ENCODE measurements at regions not wholly inside any gene's neighbourhood (a gene's known extent, or its start where the extent isn't known, plus 50 kb on each side); places are given as distances from the start of the nearest gene placed in this dataset.
"Not testable (repeated sequence)": the region's sequence is repeated elsewhere in the genome, so short reads cannot be mapped to it uniquely, and the experiment has no call there.

- Histone ChIP-seq H2AFZ (ENCODE audit: low read length) (no peak overlapping the region), H3K9me2 (replicated peaks; ENCODE audit: insufficient read depth, low read length) (no peaks in the 10 kb centered on the region), H3K4me3 (ENCODE audit: low read length) (no peak overlapping the region), H3K9ac (ENCODE audit: low read length) (no peak overlapping the region), H4K20me1 (ENCODE audit: insufficient read depth, low read depth, low read length) (no peaks in the 10 kb centered on the region), H3K79me2 (ENCODE audit: low read length) (no peaks in the 10 kb centered on the region), H3K9me3 (ENCODE audit: low read length) (no peaks in the 10 kb centered on the region), H3K4me1 (ENCODE audit: low read length) (no peaks in the 10 kb centered on the region), H3K27me3 (ENCODE audit: low read length) (no peaks in the 10 kb centered on the region), H3K27ac (ENCODE audit: low read length) (no peak overlapping the region), H3K36me3 (ENCODE audit: insufficient read depth, low read length) (no peaks in the 10 kb centered on the region), H3K4me2 (ENCODE audit: low read depth, low read length, poor library complexity, severe bottlenecking) (no peak overlapping the region)
- no peak for DNase-seq
These were observed 159.8 kb downstream of the PLPPR4 start for GRCh38 chr1:99424087-99424486.

GRCh38 chr1:99429754-99430153 is 165.5 kb downstream of the PLPPR4 start:
- no peaks in the 10 kb centered on the region for H3K79me2 ChIP-seq (ENCODE audit: low read length)
- no peaks in the 10 kb centered on the region for H3K9me2 ChIP-seq (replicated peaks; ENCODE audit: insufficient read depth, low read length)
- no peak overlapping the region for H3K4me3 ChIP-seq (ENCODE audit: low read length)
- H4K20me1 ChIP-seq (ENCODE audit: insufficient read depth, low read depth, low read length), result no peaks in the 10 kb centered on the region
- no peak overlapping the region for H3K27ac ChIP-seq (ENCODE audit: low read length)
- H3K4me2 ChIP-seq (ENCODE audit: low read depth, low read length, poor library complexity, severe bottlenecking), result no peak overlapping the region
- H3K9ac ChIP-seq (ENCODE audit: low read length), result no peak overlapping the region
- no peak overlapping the region for H2AFZ ChIP-seq (ENCODE audit: low read length)
- DNase-seq, result no peak
- H3K4me1 ChIP-seq (ENCODE audit: low read length), result no peaks in the 10 kb centered on the region
- no peaks in the 10 kb centered on the region for H3K27me3 ChIP-seq (ENCODE audit: low read length)
- H3K9me3 ChIP-seq (ENCODE audit: low read length), result no peaks in the 10 kb centered on the region
- no peaks in the 10 kb centered on the region for H3K36me3 ChIP-seq (ENCODE audit: insufficient read depth, low read length)

GRCh38 chr1:99438656-99439230 is 174.5 kb downstream of the PLPPR4 start:
- no peak for DNase-seq
- Histone ChIP-seq H3K9me3 (ENCODE audit: low read length) (no peaks in the 10 kb centered on the region), H3K79me2 (ENCODE audit: low read length) (no peaks in the 10 kb centered on the region), H3K4me3 (ENCODE audit: low read length) (no peak overlapping the region), H4K20me1 (ENCODE audit: insufficient read depth, low read depth, low read length) (no peaks in the 10 kb centered on the region), H3K36me3 (ENCODE audit: insufficient read depth, low read length) (no peaks in the 10 kb centered on the region), H3K27ac (ENCODE audit: low read length) (no peak overlapping the region), H3K4me1 (ENCODE audit: low read length) (no peaks in the 10 kb centered on the region), H3K9me2 (replicated peaks; ENCODE audit: insufficient read depth, low read length) (no peaks in the 10 kb centered on the region), H3K27me3 (ENCODE audit: low read length) (no peaks in the 10 kb centered on the region), H2AFZ (ENCODE audit: low read length) (no peak overlapping the region), H3K4me2 (ENCODE audit: low read depth, low read length, poor library complexity, severe bottlenecking) (no peak overlapping the region), H3K9ac (ENCODE audit: low read length) (no peak overlapping the region)

- Histone ChIP-seq H3K27ac (ENCODE audit: low read length) (no peak overlapping the region), H3K9ac (ENCODE audit: low read length) (no peak overlapping the region), H3K79me2 (ENCODE audit: low read length) (no peaks in the 10 kb centered on the region), H3K9me2 (replicated peaks; ENCODE audit: insufficient read depth, low read length) (no peaks in the 10 kb centered on the region), H3K4me1 (ENCODE audit: low read length) (no peaks in the 10 kb centered on the region), H3K4me3 (ENCODE audit: low read length) (no peak overlapping the region), H4K20me1 (ENCODE audit: insufficient read depth, low read depth, low read length) (no peaks in the 10 kb centered on the region), H3K4me2 (ENCODE audit: low read depth, low read length, poor library complexity, severe bottlenecking) (no peak overlapping the region), H3K27me3 (ENCODE audit: low read length) (no peaks in the 10 kb centered on the region), H2AFZ (ENCODE audit: low read length) (no peak overlapping the region), H3K9me3 (ENCODE audit: low read length) (no peaks in the 10 kb centered on the region), H3K36me3 (ENCODE audit: insufficient read depth, low read length) (no peaks in the 10 kb centered on the region)
- DNase-seq, result no peak
These were observed 175.3 kb downstream of the PLPPR4 start for GRCh38 chr1:99439433-99440075.

GRCh38 chr1:99441299-99442095 is 177.2 kb downstream of the PLPPR4 start:
- Histone ChIP-seq H3K27me3 (ENCODE audit: low read length) (no peaks in the 10 kb centered on the region), H3K79me2 (ENCODE audit: low read length) (no peaks in the 10 kb centered on the region), H4K20me1 (ENCODE audit: insufficient read depth, low read depth, low read length) (no peaks in the 10 kb centered on the region), H3K4me2 (ENCODE audit: low read depth, low read length, poor library complexity, severe bottlenecking) (no peak overlapping the region), H2AFZ (ENCODE audit: low read length) (no peak overlapping the region), H3K9ac (ENCODE audit: low read length) (no peak overlapping the region), H3K9me2 (replicated peaks; ENCODE audit: insufficient read depth, low read length) (no peaks in the 10 kb centered on the region), H3K27ac (ENCODE audit: low read length) (no peak overlapping the region), H3K36me3 (ENCODE audit: insufficient read depth, low read length) (no peaks in the 10 kb centered on the region), H3K4me3 (ENCODE audit: low read length) (no peak overlapping the region), H3K4me1 (ENCODE audit: low read length) (no peaks in the 10 kb centered on the region), H3K9me3 (ENCODE audit: low read length) (no peaks in the 10 kb centered on the region)
- no peak for DNase-seq

GRCh38 chr1:99444211-99444927 is 180.1 kb downstream of the PLPPR4 start:
- not testable (repeated sequence) for H3K79me2 ChIP-seq (ENCODE audit: low read length); H2AFZ ChIP-seq (ENCODE audit: low read length); H3K36me3 ChIP-seq (ENCODE audit: insufficient read depth, low read length); H3K27me3 ChIP-seq (ENCODE audit: low read length); H4K20me1 ChIP-seq (ENCODE audit: insufficient read depth, low read depth, low read length); H3K9me3 ChIP-seq (ENCODE audit: low read length); H3K9me2 ChIP-seq (replicated peaks; ENCODE audit: insufficient read depth, low read length); H3K9ac ChIP-seq (ENCODE audit: low read length); H3K27ac ChIP-seq (ENCODE audit: low read length); DNase-seq; H3K4me1 ChIP-seq (ENCODE audit: low read length); H3K4me2 ChIP-seq (ENCODE audit: low read depth, low read length, poor library complexity, severe bottlenecking); H3K4me3 ChIP-seq (ENCODE audit: low read length)

GRCh38 chr1:99445071-99445470 is 180.8 kb downstream of the PLPPR4 start:
- H3K4me1 ChIP-seq (ENCODE audit: low read length), result no peaks in the 10 kb centered on the region

GRCh38 chr1:99445486-99445885 is 181.2 kb downstream of the PLPPR4 start:
- Histone ChIP-seq H3K79me2 (ENCODE audit: low read length) (no peaks in the 10 kb centered on the region), H3K27me3 (ENCODE audit: low read length) (no peaks in the 10 kb centered on the region), H3K27ac (ENCODE audit: low read length) (no peak overlapping the region), H3K9me2 (replicated peaks; ENCODE audit: insufficient read depth, low read length) (no peaks in the 10 kb centered on the region), H3K4me1 (ENCODE audit: low read length) (no peaks in the 10 kb centered on the region), H3K9ac (ENCODE audit: low read length) (no peak overlapping the region), H4K20me1 (ENCODE audit: insufficient read depth, low read depth, low read length) (no peaks in the 10 kb centered on the region), H3K9me3 (ENCODE audit: low read length) (no peaks in the 10 kb centered on the region), H3K4me3 (ENCODE audit: low read length) (no peak overlapping the region), H3K4me2 (ENCODE audit: low read depth, low read length, poor library complexity, severe bottlenecking) (no peak overlapping the region), H3K36me3 (ENCODE audit: insufficient read depth, low read length) (no peaks in the 10 kb centered on the region), H2AFZ (ENCODE audit: low read length) (no peak overlapping the region)
- DNase-seq, result no peak

More at GRCh38 chr1:99445071-99445470, 180.8 kb downstream of the PLPPR4 start:
- no peaks in the 10 kb centered on the region for H4K20me1 ChIP-seq (ENCODE audit: insufficient read depth, low read depth, low read length)
- H3K9me3 ChIP-seq (ENCODE audit: low read length), result no peaks in the 10 kb centered on the region
- H3K9ac ChIP-seq (ENCODE audit: low read length), result no peak overlapping the region
- no peak for DNase-seq
- H3K9me2 ChIP-seq (replicated peaks; ENCODE audit: insufficient read depth, low read length), result no peaks in the 10 kb centered on the region
- H3K27me3 ChIP-seq (ENCODE audit: low read length), result no peaks in the 10 kb centered on the region
- no peak overlapping the region for H2AFZ ChIP-seq (ENCODE audit: low read length)
- no peaks in the 10 kb centered on the region for H3K79me2 ChIP-seq (ENCODE audit: low read length)
- H3K4me2 ChIP-seq (ENCODE audit: low read depth, low read length, poor library complexity, severe bottlenecking), result no peak overlapping the region
- no peak overlapping the region for H3K4me3 ChIP-seq (ENCODE audit: low read length)
- no peak overlapping the region for H3K27ac ChIP-seq (ENCODE audit: low read length)
- no peaks in the 10 kb centered on the region for H3K36me3 ChIP-seq (ENCODE audit: insufficient read depth, low read length)
